ENCODE measurements at regions not wholly inside any gene's neighbourhood (a gene's known extent, or its start where the extent isn't known, plus 50 kb on each side); places are given as distances from the start of the nearest gene placed in this dataset.

DNA sequence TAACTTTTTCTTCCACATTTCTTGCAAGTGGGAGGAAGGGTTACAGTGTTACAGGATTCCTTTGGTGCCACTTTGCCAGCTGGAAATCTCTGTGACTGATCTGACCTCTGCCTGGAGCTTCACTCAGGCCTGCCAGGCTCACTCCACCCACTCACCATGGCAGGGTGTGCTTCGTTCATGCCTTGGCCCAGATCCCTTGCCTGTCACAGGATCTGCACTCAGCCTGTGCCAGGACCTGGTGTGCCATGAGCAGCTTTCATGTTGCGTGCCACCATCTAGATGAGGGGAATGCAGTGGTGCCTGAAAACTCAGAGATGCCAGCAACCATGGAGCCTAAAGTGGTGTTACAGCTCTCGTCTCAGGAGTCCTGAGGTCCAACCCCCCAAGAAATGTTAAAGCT lies 2596.4 kb downstream of the PCDH7 start:
- no peak for DNase-seq

DNA sequence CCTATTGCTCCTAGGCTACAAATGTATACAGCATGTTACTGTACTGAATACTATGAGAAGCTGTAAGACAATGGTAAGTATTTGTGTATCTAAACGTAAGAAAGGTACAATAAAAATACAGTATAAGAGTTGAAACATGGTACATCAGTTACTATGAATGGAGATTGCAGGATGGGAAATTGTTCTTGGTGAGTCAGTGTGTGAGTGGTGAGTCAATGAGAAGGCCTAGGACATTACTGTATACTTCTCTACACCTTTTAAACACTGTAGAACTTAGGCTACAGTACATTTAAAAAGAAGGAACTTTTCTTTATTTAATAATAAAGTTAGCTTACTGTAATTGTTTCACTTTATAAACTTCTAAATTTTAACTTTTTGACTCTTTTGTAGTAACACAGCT lies 2603.2 kb downstream of the PCDH7 start:
- no peak for DNase-seq

DNA sequence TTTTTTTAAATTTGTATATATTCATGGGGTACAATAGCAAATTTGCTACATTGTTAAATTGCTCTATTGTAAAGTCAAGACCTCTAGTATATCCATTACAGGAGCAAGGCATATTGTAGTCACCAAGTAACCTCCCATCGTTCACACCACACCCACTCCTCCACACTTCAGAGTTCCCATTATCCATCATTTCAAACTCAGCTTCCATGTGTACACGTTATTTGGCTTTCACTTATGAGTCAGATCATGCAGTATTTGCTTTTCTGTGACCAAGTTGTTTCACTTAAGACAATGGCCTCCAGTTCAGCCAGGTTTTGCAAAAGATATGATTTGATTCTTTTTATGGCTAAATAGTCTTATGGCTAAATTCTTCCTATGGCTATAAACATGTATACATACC lies 2614.2 kb downstream of the PCDH7 start:
- no peak for DNase-seq

DNA sequence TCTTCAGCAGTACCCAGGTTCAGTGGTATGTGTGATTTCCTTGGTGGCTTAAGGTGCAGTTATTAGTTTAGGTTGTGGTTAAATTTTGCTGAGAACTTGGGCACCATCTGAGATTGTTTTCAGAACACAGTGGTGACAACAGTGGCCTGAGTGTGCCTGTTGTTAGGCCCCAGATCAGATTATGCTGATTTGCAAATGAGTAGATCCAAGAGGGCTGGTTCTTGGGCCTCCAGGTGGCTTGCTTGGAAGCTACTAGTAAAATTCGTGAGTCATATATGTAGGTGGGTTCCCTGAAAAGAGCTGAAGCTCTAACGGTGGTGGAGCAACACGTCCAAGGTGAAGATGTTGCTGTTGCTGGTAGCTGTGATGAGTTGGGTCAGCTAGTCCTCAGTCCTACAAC lies 2619.6 kb downstream of the PCDH7 start:
- no peak for DNase-seq

DNA sequence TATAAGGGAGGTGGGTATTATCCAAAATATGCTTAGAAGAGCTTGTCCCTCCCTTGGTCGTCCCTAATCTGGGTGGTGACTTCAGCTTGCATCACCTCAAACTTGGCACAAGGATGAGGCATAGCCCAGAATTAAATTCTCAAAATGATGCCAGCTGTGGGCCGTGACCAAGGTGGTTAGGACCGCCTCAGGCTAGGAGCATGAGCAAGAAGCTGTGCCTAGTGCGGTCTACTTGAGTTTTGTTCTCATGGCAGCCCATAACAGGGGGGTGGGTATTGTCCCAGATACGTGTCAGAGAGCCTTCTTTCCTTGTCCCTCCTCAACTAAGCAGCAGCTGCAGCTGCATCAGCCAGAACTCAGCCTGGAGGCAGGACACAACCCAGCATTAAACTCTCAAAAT lies 2620.0 kb downstream of the PCDH7 start:
- DNase-seq = no peak

DNA sequence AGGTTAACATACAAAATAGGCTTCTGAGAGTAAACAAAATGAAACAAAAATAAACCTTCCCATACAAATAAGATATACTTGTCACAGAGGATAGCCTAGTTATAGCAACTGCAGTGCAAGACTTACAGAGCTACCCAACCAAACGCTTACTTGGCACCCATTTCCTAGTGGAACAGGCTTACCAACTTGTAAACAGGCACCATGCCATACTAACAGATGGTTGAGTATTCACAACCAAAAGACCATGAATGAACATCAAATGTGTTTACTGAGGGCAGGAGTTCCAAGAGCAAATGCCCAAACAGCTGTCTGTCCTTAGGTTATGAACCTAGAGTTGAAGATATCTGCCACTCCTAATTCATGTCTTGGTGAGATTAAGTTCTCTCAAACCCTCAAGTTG lies 2629.2 kb downstream of the PCDH7 start:
- peak; percentile 92 for DNase-seq

DNA sequence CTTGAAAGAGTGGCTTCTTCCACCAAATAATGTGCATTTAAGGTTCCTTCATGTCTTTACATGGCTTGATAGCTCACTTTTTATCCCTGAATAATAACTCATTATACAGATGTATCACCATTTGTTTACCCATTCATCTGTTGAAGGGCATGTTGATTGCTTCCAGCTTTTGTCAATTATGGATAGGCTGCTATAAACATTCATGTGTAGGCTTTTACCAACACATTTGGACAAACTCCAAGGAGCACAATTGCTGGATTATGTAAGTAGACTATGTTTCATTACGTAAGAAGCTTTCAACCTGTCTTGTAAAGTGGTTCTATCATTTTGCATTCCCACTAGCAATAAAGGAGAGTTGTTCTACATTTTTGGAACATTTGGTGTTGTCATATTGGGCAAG lies 2637.0 kb downstream of the PCDH7 start:
- DNase-seq = peak; percentile 12

DNA sequence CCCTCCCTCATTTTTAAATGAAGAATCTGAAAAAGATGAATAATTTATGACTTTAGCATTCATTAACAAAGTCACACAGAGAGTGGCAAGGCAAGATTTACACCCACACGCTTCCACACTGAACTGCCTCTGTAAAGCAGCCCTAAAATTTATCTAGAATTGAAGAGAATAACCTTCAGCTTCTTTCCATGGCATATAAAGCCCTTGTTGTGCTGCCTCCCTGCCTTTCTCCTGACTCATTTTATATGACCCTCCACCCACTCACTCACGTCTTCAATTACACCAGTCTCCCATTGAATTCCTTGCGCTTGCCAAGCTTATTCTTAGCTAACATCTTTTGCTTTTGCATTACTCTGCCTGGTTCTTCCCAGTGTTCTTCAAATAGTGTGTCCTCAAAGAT lies 2649.3 kb downstream of the PCDH7 start:
- DNase-seq = no peak

DNA sequence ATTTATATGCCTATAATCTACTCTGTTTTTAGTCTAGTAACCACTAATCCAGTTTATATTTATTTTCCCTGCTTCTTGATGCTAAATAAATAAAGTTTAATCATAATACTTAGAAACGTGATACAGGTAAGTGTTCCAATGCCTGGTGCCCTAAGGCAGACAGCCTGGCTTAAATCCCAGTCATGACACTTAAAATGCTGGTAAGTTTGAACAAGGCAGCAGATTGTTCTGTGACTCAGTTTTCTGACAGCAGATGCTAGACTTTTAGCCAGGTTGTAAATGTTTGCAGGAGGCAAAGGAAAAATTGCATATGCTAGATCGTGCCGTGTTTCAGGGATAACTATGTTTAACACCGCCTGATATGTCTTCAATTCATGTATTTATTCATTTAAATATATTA lies 2661.6 kb downstream of the PCDH7 start:
- DNase-seq = peak; percentile 18

DNA sequence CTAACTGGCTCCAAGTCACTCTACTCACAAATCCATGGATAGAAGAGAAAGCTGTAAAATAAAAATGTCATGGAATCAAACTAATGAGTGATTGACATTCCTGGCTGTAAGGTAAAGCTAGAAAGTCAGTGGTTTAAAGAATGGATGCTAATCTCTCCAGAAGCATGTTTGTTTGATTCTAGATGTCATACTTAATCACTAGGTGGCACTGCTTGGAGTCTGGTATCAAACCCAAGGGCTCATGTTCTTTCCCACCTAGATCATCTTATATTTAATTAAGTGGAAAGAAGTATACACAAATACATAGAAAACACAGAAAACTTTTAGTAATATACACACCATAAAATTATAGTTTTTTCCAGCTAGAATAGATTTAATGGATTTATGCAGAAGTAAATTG lies 2666.6 kb downstream of the PCDH7 start:
- DNase-seq = no peak

DNA sequence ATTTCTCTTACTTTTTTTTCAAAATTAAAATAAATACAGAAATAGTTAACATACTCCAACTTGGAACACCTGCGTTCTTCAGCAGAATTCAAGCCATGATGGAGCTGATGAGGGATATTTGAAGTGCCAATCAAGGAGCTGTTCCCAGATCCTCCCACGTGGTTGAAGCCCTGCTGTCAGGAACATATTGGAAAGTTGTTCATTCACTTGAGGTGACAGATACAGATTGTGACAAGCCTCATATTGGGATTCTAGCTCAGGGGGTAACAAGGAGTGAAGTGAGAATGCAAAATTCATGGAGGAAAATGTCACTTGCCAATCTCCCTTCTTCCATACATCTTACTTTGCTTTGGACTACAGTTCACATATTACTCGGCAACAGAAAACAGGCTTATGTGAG lies 2670.8 kb downstream of the PCDH7 start:
- DNase-seq = no peak

DNA sequence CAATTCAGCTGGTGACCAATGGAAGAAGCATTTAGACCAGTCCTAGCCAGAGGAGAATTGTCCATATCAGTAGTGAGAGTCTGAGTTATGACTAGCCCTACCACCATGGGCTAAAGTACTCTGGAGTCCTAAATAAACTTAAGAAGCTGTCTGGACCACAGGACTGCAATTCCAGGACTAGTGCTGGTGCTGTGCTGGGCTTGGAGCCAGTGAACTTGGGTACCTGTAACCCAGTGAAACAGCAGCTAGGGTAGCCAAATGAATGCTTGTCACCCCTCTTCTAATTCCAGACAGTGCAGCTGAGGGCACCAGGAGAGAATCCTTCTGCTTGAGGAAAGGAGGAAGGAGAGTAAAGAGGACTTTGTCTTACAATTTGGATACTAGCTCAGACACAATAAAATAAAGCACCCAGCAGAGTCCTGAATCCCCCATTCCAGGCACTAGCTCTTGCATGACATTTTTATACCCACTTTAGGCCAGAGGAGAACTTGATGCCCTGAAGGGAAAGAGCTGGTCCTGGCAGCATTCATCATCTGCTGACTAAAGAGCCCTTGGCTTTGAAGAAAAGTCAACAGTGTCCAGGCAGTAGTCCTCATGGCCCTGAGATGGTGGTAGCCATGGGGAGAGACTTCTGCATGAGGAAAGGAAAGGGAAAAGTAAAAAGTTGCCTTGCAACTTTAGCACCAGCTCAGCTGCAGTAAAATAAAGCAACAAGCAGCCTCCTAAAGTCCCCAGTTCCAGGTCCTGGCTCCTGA lies 2675.7 kb downstream of the PCDH7 start:
- no peak for DNase-seq

DNA sequence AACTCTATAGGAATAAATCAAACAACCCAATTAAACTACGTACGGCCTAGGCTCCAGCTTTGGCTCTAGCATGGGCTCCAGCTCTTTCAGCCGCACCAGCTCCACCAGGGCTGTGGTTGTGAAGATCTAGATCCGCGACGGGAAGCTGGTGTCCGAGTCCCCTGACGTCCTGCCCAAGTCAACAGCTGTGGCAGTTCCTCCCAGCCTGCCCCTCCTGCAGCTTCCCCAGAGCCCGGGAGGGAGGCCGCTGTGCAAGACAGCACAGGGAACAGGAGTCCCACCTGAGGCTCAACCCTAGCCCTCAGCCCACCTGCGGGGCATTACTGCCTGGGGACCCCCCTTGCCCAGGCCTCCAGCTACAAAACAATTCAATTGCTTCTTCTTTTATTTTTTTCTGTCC lies 2680.3 kb downstream of the PCDH7 start:
- DNase-seq = no peak

DNA sequence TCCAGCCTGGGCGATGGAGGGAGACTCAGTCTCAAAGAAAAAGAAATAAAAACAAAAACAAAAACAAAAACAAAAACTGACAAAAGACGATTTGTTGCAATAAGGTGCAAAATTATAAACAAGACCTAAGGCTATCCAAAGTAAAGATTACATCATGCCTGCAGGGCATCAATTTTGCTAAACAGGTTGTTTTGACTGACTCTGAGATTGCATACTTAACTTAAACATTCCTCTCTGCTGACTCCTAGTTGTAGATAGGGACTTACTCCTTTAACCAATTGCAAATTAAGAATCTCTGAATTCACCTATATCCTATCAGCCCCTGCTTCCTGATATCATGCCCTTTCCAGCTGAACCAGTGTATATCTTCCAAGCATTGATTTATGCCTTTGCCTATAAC lies 2687.3 kb downstream of the PCDH7 start:
- DNase-seq = no peak

DNA sequence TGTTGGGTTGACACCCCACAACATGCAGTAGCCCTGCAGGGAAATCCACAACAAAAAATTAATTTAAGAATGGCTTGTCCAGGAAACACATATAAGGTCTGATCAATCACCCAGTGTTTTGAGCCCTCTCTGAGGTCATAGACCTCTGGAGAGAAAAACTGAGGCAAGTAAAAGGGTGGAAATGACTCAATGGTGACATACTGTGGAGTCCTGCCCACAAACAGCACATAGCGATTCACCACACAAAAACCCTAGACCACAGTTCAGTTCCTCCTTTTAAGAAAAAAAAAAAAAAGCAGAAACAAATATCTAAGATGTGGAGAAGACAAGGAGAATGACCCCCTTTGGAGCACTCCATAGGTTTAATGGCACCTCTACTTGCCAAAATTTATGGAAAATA lies 2691.0 kb downstream of the PCDH7 start:
- no peak for DNase-seq

DNA sequence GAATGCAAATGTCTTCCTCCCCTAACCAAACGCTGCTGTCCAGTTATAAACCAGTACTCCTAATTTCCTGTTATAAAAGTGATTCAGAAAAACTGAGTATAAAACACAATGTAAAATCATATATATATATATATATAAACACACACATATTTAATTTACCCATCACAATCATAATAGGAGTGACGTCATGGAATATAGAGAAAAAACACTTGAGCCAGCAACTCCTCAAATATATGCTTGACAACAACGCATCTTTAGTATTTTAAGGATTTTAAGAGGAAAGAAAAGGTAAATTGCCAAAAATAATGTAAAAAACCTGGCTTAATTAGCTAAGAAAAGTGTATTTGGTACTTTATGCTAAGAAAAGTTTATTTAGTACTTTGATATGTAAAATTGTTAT lies 2701.7 kb downstream of the PCDH7 start:
- no peak for DNase-seq

DNA sequence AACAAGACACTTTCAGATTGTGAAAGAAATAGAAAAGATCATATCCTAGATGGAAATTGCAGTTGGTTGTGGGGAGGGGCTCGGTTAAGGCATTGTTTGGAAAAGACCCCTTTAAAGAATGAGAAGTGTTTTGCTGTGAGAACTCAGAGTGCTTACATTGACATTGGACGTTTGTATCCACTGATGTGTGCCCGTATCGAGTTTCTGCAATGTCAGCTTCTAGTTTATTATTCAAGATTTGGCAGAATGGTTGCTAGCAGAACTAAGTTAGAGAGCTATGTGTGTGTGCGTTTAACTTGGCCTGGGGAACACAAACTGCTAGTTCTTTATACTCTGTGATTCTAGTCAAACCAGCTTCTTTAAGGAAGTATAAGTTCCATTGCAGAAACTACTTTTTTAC lies 2702.5 kb downstream of the PCDH7 start:
- DNase-seq = no peak

DNA sequence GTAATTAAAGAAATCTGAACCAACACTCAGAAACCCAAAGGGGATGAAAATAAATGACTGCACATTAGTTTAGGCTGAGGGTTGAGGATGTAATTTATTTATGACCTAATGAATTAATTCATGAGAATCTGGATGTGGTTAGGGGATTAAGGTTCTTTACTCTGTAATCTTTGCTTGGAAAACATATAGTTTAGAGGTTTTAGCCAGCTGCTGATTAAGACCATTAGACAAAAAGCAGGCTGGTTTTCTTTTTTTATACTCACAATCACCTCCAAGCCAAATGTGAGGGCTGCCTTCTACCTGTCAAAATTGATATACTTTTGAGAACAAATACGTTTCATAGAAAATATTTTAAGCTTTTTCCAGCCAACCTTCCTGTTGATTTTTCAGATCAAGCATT lies 2705.8 kb downstream of the PCDH7 start:
- no peak for DNase-seq

DNA sequence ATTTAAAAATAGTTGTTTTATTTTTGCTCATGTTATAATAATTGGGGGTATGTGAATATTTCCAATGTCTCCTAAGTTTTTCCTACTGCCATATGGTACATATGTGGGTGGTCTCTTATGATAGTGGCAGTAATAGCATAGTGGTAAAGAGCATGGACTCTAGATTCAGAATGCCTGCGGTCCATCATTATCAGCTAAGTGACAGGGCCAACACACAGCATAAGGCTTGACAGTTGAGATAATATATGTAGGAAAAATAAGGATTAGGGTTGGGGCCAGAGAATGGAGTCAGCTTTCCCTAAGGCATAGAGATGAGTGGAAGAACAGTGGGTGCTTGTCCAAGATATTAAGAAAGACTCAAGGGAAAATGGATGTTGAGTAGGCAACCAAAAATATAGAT lies 2707.5 kb downstream of the PCDH7 start:
- DNase-seq = no peak

DNA sequence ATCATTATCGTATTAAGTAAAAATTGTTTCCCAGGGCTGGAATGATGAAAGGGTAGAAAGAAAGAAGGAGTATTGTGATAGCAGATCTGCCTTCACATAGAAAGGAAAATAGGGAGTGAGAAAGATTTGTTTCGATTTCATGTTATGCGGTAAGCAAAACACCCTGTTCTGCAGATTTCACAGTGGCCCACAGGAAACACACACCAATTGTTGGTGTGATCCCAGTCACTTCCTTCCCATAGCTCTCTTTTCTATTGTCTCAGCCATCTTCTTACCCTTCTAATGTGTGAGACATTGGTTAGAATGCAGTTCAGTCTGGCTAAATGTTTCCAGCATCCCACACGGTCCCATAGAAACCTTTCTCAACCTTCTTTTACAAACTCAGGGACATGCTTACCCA lies 2709.8 kb downstream of the PCDH7 start:
- DNase-seq = no peak

DNA sequence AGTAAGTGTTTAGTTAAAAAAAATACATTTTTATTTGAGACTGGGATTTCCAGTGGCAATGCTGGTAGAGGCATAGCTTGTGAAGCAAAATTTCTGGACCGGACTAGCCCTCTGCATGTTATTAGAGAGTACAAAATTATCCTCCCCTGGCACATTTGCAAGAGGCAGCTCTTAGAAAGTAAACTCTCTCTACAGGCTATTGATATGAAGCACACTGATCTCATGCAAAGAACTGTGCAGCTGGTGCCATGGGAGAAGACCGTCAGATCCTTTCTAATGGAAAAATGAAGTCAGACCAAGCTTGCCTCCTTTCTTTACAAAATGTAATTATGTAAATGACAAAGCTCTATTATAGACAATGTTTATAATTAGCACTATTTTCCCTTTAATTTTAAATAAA lies 2717.2 kb downstream of the PCDH7 start:
- no peak for DNase-seq

DNA sequence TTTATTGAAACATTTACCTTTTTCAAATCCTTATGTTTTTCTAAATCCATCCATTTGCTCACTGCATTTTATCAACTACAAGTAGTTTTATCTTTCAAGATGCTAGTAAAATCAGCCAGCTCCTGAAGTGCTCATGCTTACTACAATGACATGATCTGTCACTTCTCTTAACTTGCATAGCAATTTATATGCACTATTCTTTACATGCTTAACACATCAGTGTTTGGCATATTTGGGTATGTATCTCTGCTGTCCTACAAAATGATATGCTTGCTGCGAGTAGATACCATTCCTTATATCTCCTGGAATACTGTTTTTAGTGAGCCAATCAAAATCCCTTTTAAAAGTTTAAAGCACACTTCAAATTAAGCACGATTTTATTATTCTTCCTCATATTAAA lies 2726.8 kb downstream of the PCDH7 start:
- DNase-seq = no peak

DNA sequence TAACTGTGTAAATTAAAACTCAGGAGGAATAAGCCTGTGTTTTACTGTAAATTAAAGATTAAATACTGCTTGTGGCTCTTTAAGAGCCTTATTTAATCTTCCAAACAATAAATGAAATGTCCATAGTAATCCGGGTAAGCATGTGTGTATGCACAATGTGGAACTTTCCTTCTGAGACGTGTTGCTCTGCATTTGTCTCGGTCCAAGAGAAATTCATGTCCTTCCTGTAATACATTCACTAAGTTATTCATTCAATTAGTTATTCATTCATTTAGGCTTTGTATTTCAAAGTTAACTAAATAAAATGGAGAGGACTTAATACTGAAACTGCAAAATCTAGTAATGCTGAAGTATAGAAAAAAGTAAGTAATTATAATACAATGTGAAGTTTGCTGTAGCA lies 2728.8 kb downstream of the PCDH7 start:
- DNase-seq = no peak

DNA sequence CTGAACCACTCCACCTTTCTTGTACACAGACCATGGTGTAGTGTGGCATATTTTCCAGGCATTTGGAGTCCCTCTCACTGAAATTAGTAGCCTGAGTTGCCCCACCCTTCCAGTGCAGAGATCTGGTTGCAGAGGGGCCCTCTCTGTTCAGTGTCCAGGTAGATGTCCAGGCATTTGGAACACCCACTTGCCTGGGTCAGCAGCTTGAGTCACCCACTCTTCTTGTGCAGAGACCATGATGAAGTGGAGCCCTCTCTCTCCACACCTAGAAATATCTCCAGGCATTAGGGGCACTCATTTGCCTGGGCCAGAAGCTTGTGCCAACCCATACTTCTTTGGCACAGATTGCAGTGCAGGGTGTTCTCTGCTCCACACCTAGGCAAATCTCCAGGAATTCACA lies 2733.3 kb downstream of the PCDH7 start:
- DNase-seq = no peak

DNA sequence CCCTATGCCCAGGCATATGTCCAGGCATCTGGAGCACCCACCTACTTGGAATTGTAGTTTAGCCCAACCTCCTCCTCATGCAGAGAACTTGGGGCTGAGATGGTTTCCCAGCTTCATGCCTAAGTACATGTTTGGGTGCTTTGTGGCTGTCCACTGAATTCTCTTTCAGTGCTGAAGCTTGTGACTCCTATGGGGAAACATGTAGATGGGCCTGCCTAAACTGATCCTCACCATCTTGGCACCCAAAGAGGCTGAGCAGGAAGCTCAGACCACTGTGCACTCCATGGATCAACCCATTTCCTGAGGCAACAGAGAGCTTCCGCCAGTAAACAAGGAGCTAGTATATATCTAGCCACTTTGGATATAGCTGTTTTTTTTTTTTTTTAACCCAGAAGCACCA lies 2733.7 kb downstream of the PCDH7 start:
- no peak for DNase-seq

DNA sequence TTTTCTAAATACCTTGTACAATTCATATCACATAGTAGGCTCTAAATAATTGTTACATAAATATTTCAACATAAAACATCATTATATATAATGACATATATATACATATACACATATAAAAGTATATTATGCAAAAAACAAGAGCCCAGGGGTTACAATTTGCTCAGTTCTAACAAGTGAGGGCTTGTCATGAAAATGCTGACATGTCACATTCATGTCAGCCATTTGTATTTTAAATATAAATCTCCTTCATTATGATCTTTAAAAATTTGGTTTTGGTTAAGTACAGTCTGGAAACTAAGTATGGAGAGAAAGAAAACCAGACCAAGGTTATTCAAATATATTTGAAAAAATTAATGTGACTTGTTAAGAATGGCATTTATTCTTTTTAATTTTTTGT lies 2745.4 kb downstream of the PCDH7 start:
- no peak for DNase-seq
